A549 (cell line): ENCODE measurements at regions not wholly inside any gene's neighbourhood (a gene's known extent, or its start where the extent isn't known, plus 50 kb on each side); places are given as distances from the start of the nearest gene placed in this dataset.

Source experiments
- HES2 ChIP-seq: fragments of >200 bp; sonication (Bioruptor Twin); formaldehyde crosslinking; IDR thresholded peaks from 2 replicates; pipeline ENCODE4 v1.6.1; 2016
- POLR2A ChIP-seq: IDR thresholded peaks from 2 replicates; pipeline ENCODE4 v1.6.1; 2012; ENCODE audit warnings: mild to moderate bottlenecking, low read length
- RFX5 ChIP-seq: fragments of 450-650 bp; IDR thresholded peaks from 2 replicates; pipeline ENCODE4 v1.7.1; 2014; ENCODE audit warnings: antibody characterized with exemption, mild to moderate bottlenecking, moderate library complexity
- SREBF2 ChIP-seq: fragments of 450-650 bp; IDR thresholded peaks from 2 replicates; pipeline ENCODE4 v1.6.1; 2014; ENCODE audit warnings: mild to moderate bottlenecking, moderate library complexity
- TP53 ChIP-seq: fragments of 250-450 bp; sonication (Bioruptor Pico); IDR thresholded peaks from 2 replicates; pipeline ENCODE4 v1.5.0; 2021; ENCODE audit warnings: mild to moderate bottlenecking, moderate library complexity
- TF ChIP-seq, protein P1 (sequence below): fragments of >200 bp; sonication (Bioruptor Twin); formaldehyde crosslinking; IDR thresholded peaks from 3 replicates; pipeline ENCODE4 v1.5.1; 2016

DNA sequence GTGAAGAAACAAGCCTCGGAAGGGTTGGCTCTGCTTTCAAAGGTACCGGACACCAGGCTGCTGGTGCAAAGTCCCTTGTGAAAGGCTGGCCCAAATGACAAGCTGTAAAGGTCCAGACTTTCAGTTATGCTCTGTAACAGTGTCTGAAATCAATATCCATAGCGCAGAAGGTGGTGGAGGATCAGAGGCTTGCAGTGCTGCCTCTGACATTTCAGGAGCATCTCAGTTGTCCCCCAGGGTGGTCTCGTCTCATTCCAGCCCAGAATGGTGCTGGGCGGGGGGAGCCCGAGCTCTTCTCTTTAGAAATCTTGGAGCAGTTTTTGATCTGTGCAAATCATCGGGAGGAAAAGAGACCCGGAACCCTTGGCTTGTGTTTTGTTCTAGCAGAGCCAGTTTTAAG, 402.3 kb upstream of the RGMA start:
- TF ChIP-seq TP53 (CRISPR knock-in tag) (no peak), HES2 (no peak), SREBF2 (no peak), POLR2A (no peak), RFX5 (no peak)
- TF ChIP-seq, protein P1, sequence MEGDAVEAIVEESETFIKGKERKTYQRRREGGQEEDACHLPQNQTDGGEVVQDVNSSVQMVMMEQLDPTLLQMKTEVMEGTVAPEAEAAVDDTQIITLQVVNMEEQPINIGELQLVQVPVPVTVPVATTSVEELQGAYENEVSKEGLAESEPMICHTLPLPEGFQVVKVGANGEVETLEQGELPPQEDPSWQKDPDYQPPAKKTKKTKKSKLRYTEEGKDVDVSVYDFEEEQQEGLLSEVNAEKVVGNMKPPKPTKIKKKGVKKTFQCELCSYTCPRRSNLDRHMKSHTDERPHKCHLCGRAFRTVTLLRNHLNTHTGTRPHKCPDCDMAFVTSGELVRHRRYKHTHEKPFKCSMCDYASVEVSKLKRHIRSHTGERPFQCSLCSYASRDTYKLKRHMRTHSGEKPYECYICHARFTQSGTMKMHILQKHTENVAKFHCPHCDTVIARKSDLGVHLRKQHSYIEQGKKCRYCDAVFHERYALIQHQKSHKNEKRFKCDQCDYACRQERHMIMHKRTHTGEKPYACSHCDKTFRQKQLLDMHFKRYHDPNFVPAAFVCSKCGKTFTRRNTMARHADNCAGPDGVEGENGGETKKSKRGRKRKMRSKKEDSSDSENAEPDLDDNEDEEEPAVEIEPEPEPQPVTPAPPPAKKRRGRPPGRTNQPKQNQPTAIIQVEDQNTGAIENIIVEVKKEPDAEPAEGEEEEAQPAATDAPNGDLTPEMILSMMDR: no peak
